ENCODE measurements at regions not wholly inside any gene's neighbourhood (a gene's known extent, or its start where the extent isn't known, plus 50 kb on each side); places are given as distances from the start of the nearest gene placed in this dataset.

- TF ChIP-seq CTCF (IDR thresholded peaks at IDR 0.05) (no peak), POLR2A (IDR thresholded peaks at IDR 0.05) (no peak)
Measured at GRCh38 chr6:41442352-41442672, 103.9 kb upstream of the FOXP4 start.
